Putamen (tissue), 1 donor: ENCODE measurements at regions not wholly inside any gene's neighbourhood (a gene's known extent, or its start where the extent isn't known, plus 50 kb on each side); places are given as distances from the start of the nearest gene placed in this dataset.

ENCODE experiments used
- DNase-seq: peaks from one replicate; pipeline ENCODE4 v3.0.0-alpha.2; 2016; ENCODE audit warnings: low spot score

DNA sequence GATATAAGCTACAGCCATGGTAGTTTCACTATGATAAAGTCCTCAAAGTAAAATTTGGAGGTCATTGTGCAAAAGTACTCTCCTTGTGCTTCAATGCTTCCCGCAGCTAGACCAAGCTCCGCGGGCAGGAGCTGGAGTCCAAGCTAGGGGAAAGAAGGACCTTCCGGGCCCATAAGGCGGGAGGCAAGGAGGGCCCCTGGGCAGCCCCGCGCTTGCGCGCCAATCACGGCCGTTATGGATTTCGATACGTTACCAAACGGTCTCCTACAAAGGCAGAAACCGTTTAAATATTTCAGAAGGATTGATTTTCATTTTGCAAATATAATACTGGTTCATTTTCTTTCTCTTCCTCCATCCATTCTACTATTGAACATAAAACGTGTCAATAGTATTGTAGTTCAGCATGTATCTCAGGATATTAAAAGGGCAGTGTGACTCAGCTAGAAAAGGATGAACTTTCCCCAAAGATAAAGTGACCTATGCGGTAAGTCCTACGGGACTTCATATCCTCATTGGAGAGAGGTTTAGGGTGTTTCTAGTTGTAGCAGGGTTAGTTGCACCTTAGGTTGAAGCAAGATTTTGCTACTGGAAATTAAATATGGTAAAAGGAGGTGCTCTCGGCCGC, 128.0 kb downstream of the KIF20B start:
- no peak for DNase-seq

DNA sequence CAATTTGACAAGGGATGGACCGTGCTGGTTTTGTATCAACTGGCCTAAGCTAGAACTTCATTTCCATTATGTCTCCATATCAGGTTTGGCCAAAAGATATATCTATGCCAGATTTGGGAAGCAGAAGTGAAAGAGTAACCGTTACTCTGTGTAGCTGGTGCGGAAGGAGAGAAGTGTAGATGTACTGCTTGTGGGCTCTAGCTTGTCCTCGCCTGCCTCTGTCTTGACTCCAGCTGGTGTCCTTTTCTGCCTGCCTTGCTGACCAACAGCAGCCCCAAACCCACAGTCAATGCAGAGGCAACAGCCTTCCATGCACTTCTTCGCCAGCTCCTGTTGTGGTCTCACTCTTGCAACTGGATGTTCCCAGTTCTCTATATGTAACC, 128.5 kb downstream of the KIF20B start:
- no peak for DNase-seq

DNA sequence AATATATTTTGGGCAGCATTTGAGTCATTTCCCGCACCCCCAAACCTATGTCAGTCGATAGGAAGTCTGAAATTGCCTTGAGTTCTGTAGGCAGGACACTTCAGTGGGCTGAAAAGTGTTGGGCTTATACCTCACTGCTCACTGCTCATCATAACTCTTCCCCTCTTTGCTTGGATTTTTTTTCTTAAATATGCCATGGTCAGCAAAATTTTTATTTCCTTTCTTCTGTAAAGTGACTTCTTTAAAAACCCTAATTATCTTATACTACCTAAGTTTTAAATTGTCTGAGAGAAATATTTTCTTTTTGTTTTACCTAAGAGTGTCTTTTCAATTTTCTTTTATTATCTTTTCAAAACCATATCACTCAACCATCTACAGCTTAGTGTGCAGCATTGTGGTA, 129.2 kb downstream of the KIF20B start:
- DNase-seq, result no peak

DNA sequence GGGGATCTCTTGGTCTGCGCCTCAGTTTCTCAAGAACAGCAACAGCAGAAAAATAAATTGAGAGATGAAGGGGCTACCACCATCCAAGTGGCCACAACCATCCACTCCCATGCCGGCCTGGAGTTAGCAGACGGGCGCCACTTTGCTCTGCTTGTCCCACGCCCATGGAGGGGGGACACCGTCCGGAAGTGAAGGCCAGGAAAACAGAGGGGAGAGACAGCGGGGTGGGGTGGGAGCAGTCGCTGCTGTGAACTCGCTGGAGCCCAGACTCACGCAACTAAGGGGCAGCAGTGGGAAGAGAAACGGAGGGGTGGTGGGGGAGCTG, 135.4 kb downstream of the KIF20B start:
- DNase-seq, result no peak

DNA sequence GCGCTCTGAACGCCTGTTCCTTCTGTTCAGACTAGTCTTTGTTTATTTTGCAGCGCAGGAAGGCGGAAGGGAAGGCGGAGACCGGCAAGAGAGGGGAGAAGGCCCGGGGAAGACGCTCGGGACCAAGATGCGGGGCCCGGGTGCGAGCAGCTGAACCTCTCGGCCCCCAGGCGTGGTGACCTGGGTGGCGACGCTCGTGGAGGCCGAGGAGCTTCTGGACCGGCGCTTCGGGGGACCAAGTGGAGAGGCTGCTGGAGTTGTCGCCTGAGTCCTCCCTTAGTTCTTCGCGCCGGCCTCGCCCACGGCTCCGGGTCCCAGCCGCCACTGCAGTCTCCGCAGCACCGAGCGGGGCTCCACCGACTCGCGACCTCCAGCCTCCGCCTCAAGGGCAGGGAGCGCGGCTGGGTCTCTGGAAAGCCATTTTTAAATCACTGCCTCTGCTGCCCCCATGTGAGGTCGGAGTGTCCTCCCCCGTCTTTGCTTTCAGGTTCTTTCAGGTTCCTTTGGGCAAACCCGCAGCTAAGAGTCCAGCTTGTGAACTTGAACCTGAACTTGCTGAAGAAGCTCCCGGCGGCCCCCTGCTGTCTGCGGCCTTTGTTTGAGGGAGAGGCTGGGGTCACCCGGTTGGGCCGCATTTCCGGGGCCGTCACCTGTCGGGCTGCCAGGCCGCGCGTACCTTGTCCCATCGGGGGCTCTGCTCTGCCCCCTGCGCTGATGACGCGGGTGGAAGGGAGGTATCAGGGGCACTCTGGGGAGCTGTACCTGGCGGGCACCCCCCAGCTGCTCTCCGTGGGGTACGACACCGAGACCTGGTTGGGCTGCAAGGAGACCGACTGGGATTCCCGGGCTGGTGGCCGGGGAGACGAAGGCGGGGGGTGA, 136.0 kb downstream of the KIF20B start:
- DNase-seq, result no peak

DNA sequence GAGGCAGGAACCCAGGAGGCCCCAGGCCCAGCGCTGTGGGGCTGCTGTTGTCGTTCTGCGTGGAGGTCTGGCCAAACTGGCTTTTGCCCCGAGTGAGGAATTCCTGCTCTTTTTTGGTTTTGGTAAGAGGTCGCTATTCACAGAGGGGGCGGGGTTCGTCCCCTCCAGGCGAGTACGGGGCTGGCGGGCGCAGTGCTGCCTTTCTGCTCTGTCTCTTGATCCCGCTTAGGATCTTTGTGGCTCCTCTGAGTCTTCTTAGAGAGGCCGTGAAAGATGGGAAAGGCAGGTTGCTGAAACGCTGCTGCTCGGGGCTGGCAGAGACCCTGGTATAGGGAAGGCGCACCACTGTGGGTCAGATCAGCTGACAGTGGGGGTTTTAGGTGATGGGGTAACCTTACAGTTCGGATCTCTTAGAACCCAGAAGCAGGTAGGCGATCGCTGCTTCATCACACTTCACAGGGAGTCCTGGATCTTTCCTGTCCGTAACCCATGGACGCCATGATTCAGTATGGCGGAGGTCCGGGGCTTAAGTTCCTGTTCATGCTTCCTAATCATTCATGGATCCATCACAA, 136.7 kb downstream of the KIF20B start:
- DNase-seq, result no peak

DNA sequence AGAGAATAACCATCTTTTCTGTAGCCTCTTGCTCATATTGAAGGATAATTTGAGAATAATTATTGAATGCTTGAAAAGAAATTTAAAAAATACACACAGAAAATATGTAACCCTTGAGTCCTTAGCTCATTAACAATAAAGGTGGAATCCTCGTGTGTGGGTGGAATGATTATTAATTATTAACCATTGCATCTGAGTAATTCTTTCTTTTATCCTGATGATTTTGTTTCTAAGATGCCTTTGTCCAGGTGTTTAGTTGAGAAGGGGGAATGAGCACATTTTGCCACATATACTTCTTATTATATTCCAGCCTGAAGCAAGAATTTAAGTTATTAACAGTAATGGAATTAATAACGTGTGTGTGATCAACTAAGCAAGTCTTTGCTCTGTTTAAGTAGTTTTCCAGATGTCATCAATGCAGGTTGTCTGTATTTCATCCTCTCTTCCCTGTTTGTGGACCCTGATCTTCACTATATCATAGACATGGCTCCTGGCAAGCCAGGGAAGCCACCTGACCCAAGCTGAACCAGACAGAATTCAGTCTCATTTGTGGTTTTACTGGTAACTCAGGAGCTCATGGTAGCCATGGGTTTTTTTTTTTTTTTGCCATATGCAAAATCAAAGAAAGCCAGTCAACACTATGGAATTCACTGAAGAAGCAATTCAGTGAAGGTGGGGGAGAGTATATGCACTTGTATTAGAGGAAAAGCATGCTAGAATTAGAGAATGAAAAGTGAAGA, 144.3 kb downstream of the KIF20B start:
- DNase-seq, result no peak

DNA sequence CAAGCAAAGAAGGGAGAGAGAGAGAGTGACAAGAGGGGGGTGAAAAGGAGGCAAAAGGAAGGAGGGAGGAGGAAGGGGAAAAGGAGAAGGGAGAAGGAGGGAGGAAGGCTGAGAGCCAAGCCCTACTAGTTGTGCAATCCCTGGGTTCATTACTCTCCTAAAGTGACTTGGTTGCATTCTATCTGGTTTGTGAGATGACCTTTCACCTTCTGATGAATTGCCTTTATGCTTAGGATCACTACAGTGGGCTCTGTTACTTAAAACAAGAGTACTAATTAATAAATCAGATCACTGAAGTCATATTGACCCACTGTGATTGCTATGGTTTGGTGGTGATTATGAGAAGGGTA, 144.9 kb downstream of the KIF20B start:
- DNase-seq, result no peak

DNA sequence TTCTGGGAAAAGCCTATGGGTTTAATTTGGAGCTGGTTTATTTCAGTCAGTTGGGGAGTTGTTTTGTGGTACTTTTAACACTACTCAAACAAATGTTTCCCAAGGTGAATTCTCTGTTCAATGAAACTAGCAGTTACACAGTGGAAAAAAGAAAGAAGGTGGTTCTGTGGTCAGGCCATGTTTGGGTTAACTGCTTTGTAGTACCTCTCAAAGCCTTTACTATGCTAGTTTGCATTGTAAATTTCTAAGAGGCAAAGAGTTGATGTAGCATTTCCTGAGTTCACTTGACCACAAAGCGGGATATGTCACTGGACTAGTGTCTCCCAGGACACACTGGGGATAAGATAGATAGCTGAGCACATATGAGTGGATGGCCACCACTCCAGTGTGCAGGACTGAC, 145.4 kb downstream of the KIF20B start:
- DNase-seq, result no peak

DNA sequence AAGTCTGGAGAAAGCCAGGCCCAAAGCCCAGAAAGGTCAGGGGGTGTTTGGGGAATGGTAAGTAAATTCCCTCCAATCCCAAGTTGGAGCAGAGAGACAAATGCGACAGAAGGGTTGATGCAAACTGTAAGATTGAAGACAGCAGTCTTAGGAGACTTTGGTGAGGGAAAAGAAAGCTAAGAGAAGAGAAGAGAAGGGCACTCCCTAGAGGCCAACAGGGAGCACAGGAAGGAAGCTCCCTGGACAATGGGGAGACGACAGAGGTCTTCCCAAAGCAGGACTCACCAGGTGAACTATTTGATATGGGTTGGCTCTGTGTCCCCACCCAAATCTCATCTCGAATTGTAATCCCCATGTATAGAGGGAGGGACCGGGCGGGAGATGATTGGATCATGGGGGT, 151.5 kb downstream of the KIF20B start:
- DNase-seq, result no peak

DNA sequence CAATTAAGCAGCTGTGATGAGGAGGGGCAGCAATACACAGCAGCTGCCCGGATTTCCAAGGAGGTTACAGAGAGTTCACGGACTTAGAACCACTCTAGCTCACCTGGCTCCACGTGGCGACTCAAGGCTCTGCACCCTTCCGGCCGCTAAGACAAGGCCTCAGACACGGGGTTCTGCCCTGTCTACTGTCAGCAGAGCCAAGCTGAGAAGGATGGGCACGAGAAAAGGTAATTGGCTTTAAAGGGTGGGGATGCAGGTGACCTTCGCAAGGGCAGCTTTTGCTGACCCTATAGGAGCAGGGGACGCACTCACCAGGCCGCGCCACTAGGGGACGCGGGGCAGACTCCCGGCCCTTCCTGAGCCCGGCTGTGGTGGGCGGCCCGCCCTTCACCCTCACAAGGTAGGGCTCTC, 152.4 kb downstream of the KIF20B start:
- no peak for DNase-seq

DNA sequence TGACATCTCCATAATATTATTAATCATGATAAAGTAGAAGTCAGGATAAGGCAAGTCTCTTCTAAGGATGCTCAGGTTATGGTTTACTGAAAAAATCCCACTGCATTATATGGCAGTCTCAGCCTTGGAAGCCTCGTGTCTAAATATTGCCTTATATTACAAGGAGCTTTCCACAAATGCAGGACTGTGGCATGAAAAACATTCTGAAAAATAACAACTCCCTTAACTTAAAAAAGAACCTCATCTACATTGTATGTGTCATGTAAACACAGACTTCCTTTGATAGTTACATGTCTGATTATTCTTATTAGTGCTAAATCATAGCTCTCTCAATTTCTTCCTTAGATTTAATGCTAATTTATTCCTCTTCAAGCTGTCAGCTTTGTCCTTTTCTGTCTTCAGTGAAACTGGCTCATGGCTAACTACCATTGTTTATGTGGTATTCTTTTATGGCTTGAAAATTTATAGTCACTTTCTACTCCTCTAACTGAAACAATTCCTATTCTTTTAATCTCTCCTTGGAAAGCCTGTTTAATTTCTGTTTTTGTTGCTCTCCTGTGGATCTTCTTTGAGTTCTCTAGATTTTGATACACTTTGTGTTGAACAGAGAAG, 156.1 kb downstream of the KIF20B start:
- no peak for DNase-seq

DNA sequence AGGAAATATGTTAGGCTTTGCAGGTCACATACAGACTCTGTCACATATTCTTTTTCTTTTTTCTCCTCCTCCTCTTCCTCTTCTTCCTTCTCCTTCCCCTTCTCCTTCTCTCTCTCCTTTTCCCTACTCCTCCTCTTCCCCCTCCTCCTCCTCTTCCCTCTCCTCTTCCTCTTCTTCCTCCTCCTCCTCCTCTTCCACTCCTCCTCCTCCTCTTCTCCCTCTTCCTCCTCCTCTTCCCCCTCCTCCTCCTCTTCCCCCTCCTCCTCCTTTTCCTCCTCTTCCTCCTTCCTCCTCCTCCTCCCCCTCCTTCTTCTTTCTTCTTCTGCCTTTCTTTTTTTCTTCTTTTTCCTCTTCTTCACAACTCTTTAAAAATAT, 159.8 kb downstream of the KIF20B start:
- no peak for DNase-seq

DNA sequence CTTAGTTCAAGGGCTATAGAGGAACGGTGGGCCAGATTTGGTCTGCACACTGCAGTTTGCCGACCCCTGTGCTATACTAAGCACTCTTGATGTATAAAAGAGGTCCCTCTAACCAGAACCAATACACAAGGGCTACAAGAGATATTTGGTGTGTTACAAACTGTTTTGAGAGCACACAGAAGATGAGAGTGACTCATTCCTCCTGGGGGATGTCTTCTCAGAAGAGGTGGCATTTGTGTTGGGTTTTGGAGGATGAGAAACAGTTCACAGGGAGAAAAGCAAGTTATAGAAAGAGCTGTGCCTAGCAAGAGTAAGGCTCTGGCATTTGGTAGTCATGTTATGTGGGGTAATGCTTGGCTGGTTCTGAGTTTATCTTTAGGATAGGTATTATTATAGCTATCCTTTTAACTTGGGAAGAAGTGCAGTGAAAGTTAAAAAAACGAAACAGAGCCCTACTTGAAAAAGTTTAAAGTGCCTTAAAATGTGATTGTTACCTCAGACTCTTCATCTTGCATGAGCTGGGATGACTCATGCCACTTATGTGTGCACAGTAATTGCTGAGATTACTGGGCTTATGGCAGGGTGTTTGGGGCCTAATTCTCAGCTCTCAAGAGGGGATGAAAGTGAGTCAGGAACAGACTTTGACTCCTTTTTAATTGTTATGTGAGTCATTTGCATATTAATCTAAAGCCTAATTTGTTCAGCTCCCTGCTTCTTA, 160.4 kb downstream of the KIF20B start:
- peak; percentile 12 for DNase-seq

DNA sequence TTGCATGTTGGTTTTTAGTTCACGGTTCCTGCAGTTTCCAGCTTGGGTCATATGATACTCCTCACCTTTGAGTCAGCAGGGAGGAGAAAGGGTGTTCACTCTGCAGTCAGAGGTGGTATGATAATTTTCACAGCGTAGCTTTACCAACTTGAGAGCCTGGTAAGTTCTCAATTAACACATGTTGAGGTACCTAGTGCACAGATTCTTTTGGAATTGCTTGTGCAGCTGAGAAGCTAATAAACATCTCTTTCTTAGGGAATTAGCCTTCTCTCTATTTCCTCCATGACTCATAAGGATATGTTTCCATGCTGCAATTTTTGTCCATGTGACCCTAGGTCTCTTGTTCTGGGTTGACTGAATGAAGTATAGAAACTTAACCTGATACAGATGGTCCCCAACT, 166.6 kb downstream of the KIF20B start:
- DNase-seq, result no peak

DNA sequence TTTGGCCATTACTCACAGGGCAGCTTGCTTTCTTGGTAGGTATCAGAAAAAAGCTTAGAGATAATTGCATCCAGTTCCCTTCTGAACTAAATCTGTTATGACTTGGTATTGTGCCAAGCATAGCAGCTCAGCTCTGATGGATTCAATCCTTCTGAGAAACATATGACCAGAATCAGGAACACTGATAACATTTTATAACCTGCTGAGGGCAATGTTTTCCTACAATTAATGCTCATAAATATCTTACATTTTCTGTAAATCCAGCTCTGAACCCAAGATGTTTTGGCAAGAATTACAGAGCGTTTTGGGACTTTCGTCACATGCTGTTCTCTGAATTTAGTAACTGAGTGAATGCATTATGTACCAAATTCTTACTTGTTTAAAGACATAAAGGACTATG, 167.8 kb downstream of the KIF20B start:
- no peak for DNase-seq

DNA sequence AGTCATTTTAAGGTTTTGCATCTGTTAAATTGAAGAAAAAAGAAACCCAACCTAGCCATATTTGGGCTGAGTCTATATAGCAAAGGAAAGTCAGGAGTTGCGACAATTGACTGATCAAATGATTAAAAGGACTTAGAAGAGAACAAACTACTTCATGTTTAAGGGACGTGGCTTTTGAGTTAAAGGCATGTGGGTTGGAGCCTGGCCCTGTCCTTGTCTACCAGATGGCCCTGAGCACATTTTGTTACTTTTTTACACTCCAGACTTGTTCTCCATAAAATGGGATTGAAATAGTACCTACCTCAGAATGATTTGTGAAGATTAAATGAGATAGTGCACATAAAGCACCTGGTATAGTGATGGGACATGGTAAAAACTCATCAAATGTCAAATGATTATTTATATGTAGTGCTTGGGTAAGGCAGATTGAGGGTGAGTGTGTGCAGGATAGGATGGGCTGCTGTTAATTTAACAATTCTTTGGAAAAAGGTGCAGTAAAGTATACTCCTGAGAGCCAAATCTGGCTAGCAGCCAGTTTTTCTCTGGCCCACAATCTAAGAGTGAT, 168.3 kb downstream of the KIF20B start:
- no peak for DNase-seq

DNA sequence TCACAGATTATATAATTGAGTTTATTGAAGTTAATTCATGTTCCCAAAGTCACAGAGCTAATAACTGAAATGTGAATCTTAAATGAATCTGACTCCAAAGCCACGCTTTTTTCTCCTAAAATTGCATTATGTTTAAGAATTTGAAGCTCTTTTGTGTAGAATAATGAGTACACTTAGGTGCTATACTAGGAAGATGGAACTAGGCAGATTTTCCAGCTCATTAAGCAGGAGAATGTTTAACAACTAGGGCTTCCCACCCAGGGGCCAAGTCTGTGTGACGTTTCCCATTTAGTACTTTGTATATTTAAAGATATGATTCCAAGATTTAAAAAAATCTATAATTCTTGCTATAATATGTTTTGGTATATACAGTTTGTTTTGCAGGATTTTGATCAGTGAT, 169.5 kb downstream of the KIF20B start:
- no peak for DNase-seq

DNA sequence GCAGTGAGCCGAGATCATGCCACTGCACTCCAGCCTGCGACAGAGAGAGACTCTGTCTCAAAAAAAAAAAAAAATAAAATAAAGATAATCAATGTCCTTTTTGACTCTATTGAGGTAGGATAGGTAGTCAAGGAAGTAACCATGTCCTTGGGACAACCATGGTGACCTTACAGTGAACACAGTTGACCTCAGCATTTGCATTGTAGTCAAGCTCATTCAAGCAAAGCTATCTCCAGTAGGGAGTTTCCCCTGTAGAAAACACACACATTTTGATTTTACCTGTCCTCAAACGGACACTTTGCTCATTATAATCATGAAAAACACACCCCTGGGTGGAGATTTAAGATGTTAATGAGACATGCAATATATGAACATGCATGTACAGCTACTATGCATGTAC, 171.7 kb downstream of the KIF20B start:
- DNase-seq, result no peak

DNA sequence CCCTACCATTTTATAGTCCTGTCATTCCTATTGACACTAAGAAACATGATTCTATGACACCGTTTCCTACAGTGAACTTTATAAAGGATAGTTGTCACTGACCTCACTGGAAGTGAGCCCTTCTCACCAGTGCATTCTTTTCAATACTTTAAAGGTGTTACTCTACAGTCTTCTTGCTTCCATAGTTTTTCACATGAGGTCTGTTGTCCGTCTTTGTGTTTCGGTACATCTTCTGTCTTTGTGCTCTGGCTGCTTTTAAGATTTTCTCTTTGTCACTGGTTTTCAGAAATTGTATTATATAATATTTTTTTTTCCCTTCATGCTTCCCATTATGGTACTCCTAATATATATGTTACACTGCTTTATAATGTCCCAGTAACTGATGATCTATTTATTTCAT, 174.2 kb downstream of the KIF20B start:
- DNase-seq, result no peak

DNA sequence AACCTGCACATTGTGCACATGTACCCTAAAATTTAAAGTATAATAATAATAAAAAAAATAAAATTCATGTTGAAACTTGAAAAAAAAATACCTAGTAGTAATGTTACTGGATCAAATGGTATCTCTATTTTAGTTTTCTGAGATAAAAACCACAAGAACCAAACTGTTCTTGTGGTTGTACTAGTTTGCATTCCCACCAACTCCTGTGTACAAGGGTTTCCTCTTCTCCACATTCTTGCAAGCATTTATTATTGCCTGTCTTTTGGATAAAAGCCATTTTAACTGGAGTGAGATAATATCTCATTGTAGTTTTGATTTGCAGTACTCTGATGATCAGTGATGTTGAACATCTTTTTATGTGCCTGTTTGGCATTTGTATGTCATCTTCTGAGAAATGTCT, 177.7 kb downstream of the KIF20B start:
- DNase-seq, result no peak

DNA sequence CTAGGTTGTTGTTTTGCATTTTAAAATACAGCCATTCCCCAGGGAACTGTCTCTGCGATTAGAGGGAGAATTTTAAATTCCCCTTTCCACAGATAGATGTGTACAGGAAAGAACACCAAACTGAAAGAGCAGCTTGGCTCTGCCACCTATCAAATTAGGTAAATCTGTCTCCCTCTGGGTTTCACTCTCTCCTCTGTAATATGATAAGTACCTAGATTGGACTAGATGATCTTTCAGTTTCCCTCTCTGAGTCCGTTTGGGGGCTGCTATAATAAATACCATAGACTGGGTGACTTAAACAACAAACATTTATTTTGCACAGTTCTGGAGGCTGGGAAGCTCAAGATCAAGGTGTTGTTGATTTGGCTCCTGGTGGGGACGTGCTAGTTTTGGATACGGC, 186.0 kb downstream of the KIF20B start:
- DNase-seq, result no peak
